SK-N-MC (cell line): ENCODE measurements at regions not wholly inside any gene's neighbourhood (a gene's known extent, or its start where the extent isn't known, plus 50 kb on each side); places are given as distances from the start of the nearest gene placed in this dataset.
"Not testable (repeated sequence)": the region's sequence is repeated elsewhere in the genome, so short reads cannot be mapped to it uniquely, and the experiment has no call there.

Experiments used
- DNase-seq: peaks from one replicate; pipeline ENCODE4 v3.0.0-alpha.2; 2011; ENCODE audit warnings: low read depth, low spot score
- H3K27ac ChIP-seq: fragments of 200-600 bp; sonication (generic); 2 replicates; pipeline ENCODE4 v1.5.1; 2016; ENCODE audit warnings: mixed run types
- H3K36me3 ChIP-seq: fragments of 200-600 bp; sonication (generic); 2 replicates; pipeline ENCODE4 v1.6.1; 2017; ENCODE audit warnings: antibody characterized with exemption, low read length, mixed read lengths; ENCODE audit not compliant: insufficient read depth
- H3K4me3 ChIP-seq: fragments of 200-600 bp; sonication (generic); 2 replicates; pipeline ENCODE4 v1.5.1; 2016
- H3K9ac ChIP-seq: fragments of 200-600 bp; sonication (generic); 2 replicates; pipeline ENCODE4 v1.8.0; 2017; ENCODE audit warnings: mixed run types, mixed read lengths; ENCODE audit not compliant: insufficient read length
- H3K9me3 ChIP-seq: fragments of 200-600 bp; sonication (generic); 2 replicates; pipeline ENCODE4 v1.6.1; 2017; ENCODE audit warnings: low read depth, mild to moderate bottlenecking, antibody characterized with exemption, low read length, moderate library complexity, mixed read lengths
- EZH2 ChIP-seq: fragments of 200-600 bp; sonication (generic); IDR thresholded peaks from one replicate; pipeline ENCODE4 v1.6.1; 2017; ENCODE audit warnings: antibody characterized with exemption
- FOXP2 ChIP-seq: optimal IDR thresholded peaks from 2 replicates; pipeline ENCODE3; 2011; ENCODE audit warnings: mild to moderate bottlenecking, moderate library complexity; ENCODE audit not compliant: insufficient read depth; ENCODE audit errors: extremely low read length, control extremely low read depth
- POLR2AphosphoS5 ChIP-seq: IDR thresholded peaks from 2 replicates; pipeline ENCODE4 v1.6.1; 2012; ENCODE audit warnings: mild to moderate bottlenecking, low read depth, low read length, borderline replicate concordance

DNA sequence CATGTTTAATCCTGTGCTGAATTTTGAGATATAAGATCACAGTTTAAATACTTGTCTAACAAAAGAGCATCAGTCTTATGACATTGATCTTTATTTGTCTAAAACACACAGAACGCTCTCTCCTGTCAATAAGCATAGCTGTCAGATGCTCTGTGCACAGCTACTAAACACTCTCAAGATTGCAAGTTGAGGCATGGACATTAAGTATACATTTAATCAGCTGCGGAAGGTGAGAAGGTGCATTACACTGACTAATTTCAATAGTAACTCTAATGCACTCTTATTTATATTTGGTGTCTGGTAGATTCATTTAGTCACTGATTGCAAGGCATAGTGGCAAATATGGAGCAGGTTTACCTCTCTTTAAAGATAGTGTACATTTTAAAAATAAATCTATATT is 580.3 kb upstream of the NRP1 start:
- Histone ChIP-seq H3K4me3 (no peak overlapping the region), H3K9ac (no peak overlapping the region), H3K27ac (no peak overlapping the region), H3K36me3 (no peaks in the 10 kb centered on the region), H3K9me3 (no peaks in the 10 kb centered on the region)
- TF ChIP-seq FOXP2 (no peak), EZH2 (no peak), POLR2AphosphoS5 (no peak)
- no peak for DNase-seq

DNA sequence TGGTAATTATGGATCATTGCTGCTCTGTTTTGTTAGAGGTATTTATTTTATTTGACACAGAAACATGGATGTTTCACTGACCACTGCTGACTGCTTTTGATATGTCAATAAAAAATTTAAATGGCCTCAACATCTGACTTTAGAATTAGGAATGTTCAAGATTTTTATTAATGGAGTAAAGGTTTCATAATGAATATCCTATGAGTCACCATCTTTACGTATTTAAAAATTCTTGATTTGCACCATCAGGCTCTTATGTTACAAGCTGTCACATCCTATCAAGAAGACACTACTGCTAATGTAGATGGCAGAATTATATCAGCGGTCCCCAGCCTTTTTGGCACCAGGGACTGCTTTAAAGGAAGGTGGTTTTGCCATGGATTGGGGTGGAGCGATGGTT is 578.7 kb upstream of the NRP1 start:
- Histone ChIP-seq H3K27ac (no peak overlapping the region), H3K9me3 (no peaks in the 10 kb centered on the region), H3K36me3 (no peaks in the 10 kb centered on the region), H3K4me3 (no peak overlapping the region), H3K9ac (no peak overlapping the region)
- TF ChIP-seq FOXP2 (no peak), POLR2AphosphoS5 (no peak), EZH2 (no peak)
- no peak for DNase-seq

DNA sequence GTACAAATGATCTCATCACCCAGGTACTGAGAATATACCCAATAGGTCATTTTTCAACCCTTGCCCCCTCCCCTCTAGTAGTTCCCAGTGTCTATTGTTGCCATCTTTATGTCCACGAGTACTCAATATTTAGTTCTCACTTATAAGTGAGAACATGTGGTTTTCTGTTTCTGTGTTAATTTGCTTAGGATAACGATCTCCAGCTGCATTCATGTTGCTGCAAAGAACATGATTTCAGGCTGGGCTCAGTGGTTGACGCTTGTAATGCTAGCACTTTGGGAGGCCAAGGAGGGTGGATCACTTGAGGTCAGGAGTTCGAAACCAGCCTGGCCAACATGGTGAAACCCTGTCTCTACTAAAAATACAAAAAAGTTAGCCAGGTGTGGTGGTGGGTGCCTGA is 575.0 kb upstream of the NRP1 start:
- not testable (repeated sequence) for H3K27ac ChIP-seq, H3K4me3 ChIP-seq, H3K9ac ChIP-seq, H3K36me3 ChIP-seq, H3K9me3 ChIP-seq, DNase-seq

DNA sequence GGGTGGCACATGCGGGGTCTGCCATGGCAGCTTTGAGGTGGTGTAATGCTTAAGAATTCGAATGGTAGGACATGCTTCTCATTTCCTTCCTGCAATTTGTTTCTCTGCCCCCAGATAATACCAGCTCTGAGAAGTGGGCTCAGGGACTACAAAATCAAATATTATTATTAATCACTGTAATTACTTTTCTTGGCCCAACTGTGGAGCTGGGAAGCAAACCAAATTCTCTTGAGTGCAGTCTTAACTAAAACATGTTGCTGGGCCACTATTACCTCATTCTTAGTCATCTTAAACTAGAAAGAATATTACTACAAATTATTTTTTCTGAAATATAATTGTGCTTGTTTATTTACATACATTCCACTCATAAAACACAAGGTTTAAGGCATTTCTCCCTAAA is 566.7 kb upstream of the NRP1 start:
- Histone ChIP-seq H3K9me3 (no peaks in the 10 kb centered on the region), H3K9ac (no peak overlapping the region), H3K4me3 (no peak overlapping the region), H3K36me3 (no peaks in the 10 kb centered on the region), H3K27ac (no peak overlapping the region)
- TF ChIP-seq POLR2AphosphoS5 (no peak), EZH2 (no peak), FOXP2 (no peak)
- DNase-seq, result no peak

DNA sequence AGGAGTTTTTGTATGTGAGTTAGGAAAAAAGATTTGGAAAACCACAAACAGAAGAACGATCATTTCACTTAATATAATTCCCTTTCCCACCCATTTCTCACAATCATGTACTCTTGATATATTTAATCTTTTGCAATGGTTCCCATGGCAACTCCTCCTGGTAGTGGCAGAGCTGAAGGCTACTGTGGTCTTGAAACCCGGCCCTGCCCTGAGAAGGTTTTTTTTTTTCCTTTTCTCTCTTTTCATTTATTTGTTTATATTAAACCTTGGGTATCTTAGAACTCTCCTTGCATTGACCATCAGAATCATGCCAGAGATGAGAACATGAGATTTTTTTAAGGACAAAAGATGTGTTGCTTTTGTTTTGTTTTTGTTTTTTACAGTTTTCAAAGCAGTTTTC is 566.1 kb upstream of the NRP1 start:
- no peaks in the 10 kb centered on the region for H3K9me3 ChIP-seq
- TF ChIP-seq POLR2AphosphoS5 (no peak), FOXP2 (no peak), EZH2 (no peak)
- H3K9ac ChIP-seq, result no peak overlapping the region
- no peak overlapping the region for H3K4me3 ChIP-seq
- no peaks in the 10 kb centered on the region for H3K36me3 ChIP-seq
- H3K27ac ChIP-seq, result no peak overlapping the region
- DNase-seq, result no peak

DNA sequence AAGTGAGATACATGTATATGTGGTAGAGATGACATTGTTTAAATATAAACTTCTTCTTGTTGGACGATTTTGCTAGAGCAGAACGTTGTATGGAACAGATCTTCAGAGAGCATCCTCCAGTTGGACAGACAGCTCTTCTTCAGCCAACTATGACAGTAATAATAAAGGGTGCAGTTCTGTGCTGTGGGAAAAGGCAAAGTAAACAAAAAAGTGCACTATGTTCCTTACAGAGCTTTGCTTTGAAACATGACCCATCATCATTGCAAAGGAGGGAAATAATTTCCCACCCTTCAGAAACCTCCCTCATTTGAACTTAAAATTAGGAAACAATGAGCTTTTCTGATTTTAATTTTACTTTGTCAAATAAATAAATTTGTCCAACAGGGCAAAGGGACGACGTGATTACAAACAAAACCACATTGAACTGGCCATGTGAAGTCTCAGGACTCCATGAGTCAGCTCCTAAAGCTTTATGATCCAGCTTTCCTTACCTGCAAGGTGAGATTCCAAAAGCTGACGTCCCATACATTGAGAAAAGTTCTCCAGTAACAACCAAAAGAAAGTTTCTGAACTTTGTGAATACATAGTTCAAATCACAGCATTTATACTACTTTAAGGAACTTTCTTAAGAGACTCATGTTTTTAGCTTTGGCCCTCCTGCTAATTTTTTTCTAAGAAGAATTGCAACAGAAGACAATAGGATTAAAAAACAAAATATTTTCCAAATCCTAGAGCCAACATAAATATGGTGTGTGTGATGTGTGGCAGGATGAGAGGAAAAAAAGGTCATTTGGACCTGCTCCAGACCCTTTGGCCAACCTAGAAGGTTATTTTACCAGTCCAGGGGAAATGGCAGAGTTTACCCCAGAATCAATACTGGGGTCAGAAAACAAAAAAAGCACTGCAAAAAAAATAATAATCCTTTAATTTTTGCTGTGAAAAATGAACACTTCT is 565.4 kb upstream of the NRP1 start:
- no peak overlapping the region for H3K4me3 ChIP-seq
- H3K36me3 ChIP-seq, result no peaks in the 10 kb centered on the region
- H3K9me3 ChIP-seq, result no peaks in the 10 kb centered on the region
- no peak overlapping the region for H3K27ac ChIP-seq
- no peak for TF ChIP-seq FOXP2
- no peak overlapping the region for H3K9ac ChIP-seq
- no peak for DNase-seq

DNA sequence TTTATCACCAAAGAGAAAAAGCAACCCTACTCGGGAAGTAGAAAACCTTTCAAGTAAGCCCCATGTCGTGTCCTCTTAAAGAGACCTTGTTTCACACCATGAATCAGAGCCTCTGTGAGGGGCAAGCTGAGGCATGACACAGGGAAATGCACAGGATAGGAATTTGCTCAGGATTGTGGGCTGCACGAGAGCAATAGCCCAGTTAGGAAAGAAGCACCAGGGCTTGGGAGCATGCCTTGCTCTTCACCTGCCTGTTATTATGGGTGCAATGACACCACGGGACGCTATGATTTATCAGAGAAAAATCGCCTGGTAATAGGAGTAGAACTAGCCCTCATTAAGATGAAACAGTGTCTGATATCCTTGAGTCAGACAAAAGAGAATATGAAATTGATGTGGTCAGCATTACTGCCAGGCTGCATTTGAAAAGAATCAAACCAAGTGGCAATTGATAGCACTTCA is 562.9 kb upstream of the NRP1 start:
- H3K9ac ChIP-seq, result no peak overlapping the region
- no peak for TF ChIP-seq EZH2
- H3K36me3 ChIP-seq, result no peaks in the 10 kb centered on the region
- H3K27ac ChIP-seq, result no peak overlapping the region
- H3K4me3 ChIP-seq, result no peak overlapping the region
- no peaks in the 10 kb centered on the region for H3K9me3 ChIP-seq
- DNase-seq, result no peak

DNA sequence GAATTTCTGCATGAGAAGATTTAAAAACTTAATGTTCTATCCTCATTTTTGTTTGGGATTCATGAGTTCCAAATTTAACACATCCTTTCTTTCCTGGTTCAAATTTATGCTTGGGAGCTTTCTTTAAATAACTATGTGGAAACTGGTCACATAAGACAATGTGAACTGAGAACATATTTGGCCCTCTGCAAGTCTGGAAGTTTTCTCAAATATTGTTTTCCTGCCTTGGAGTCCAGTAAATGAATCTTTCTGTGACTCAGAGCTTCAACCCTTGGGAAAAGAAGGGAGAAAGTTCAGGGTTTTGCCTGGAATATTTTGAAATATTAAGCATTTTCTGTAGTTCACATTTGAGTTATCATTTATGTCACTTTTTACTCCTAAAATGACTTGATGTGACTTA is 559.0 kb upstream of the NRP1 start:
- no peaks in the 10 kb centered on the region for H3K9me3 ChIP-seq
- TF ChIP-seq EZH2 (no peak), POLR2AphosphoS5 (no peak), FOXP2 (no peak)
- DNase-seq, result no peak

DNA sequence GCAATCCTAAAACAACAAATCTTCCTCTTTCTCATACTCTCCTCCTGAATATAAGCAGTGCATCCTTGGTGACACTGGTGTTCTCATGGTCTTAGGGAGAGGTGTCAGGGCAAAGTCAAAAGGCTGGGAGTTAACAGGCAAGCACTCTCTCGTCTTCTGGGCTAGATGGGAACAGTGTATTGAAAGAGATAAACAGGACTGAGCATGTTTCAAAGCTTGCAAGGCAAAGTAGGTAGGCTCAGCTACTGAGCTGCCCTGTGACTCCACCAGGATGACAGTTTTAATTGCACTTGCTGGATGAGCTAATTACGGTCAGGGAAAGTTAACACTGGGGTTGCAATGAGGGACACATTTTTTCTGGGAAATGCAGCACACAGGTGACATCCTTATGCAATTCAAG is 554.9 kb upstream of the NRP1 start:
- no peaks in the 10 kb centered on the region for H3K9me3 ChIP-seq
- no peaks in the 10 kb centered on the region for H3K36me3 ChIP-seq
- DNase-seq, result no peak
- no peak overlapping the region for H3K27ac ChIP-seq
- H3K9ac ChIP-seq, result no peak overlapping the region
- no peak for TF ChIP-seq POLR2AphosphoS5
- TF ChIP-seq EZH2, result no peak
- no peak for TF ChIP-seq FOXP2
- no peak overlapping the region for H3K4me3 ChIP-seq

More for the DNA sequence above, 559.0 kb upstream of the NRP1 start:
- Histone ChIP-seq H3K4me3 (no peak overlapping the region), H3K9ac (no peak overlapping the region), H3K27ac (no peak overlapping the region), H3K36me3 (no peaks in the 10 kb centered on the region)
